Endothelial cell of umbilical vein (primary cell): ENCODE measurements at regions not wholly inside any gene's neighbourhood (a gene's known extent, or its start where the extent isn't known, plus 50 kb on each side); places are given as distances from the start of the nearest gene placed in this dataset.

ENCODE experiments used
- GATA2 ChIP-seq: IDR thresholded peaks from 2 replicates; pipeline ENCODE4 v1.7.0; 2011; ENCODE audit warnings: low read depth, mild to moderate bottlenecking, moderate library complexity, mixed read lengths, low read length; ENCODE audit not compliant: insufficient read length, insufficient read depth
- JUN ChIP-seq: IDR thresholded peaks from 2 replicates; pipeline ENCODE4 v1.6.1; 2011; ENCODE audit warnings: borderline replicate concordance, low read depth; ENCODE audit not compliant: insufficient read length, insufficient read depth
- POLR2A ChIP-seq: IDR thresholded peaks from 2 replicates; pipeline ENCODE4 v1.6.1; 2012; ENCODE audit warnings: low read depth, mild to moderate bottlenecking, control low read depth, low read length
- POLR2AphosphoS5 ChIP-seq: IDR thresholded peaks from 2 replicates; pipeline ENCODE4 v1.6.1; 2012; ENCODE audit warnings: low read depth, mild to moderate bottlenecking, control low read depth, low read length, moderate library complexity; ENCODE audit not compliant: insufficient read depth
- TF ChIP-seq, protein P1 (sequence below), 2 donors: IDR thresholded peaks; 1 replicate in 1 of 2; 2 replicates in 1 of 2; pipeline ENCODE4 v1.5.1; 2011; ENCODE audit warnings: low read length in 2 of 2, mild to moderate bottlenecking in 2 of 2, moderate library complexity in 2 of 2, control low read depth in 1 of 2, inconsistent platforms in 1 of 2, low read depth in 1 of 2; ENCODE audit not compliant: insufficient read depth in 1 of 2; ENCODE audit errors: extremely low read depth in 1 of 2

- TF ChIP-seq, protein P1, sequence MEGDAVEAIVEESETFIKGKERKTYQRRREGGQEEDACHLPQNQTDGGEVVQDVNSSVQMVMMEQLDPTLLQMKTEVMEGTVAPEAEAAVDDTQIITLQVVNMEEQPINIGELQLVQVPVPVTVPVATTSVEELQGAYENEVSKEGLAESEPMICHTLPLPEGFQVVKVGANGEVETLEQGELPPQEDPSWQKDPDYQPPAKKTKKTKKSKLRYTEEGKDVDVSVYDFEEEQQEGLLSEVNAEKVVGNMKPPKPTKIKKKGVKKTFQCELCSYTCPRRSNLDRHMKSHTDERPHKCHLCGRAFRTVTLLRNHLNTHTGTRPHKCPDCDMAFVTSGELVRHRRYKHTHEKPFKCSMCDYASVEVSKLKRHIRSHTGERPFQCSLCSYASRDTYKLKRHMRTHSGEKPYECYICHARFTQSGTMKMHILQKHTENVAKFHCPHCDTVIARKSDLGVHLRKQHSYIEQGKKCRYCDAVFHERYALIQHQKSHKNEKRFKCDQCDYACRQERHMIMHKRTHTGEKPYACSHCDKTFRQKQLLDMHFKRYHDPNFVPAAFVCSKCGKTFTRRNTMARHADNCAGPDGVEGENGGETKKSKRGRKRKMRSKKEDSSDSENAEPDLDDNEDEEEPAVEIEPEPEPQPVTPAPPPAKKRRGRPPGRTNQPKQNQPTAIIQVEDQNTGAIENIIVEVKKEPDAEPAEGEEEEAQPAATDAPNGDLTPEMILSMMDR (IDR thresholded peaks at IDR 0.05; ENCODE audit: extremely low read depth in 1 of 2, insufficient read depth in 1 of 2, low read depth in 1 of 2, low read length in 2 of 2), result no peak
- TF ChIP-seq JUN (no peak), POLR2A (no peak), POLR2AphosphoS5 (no peak), GATA2 (no peak)
These were observed 356.1 kb downstream of the DAD1 start for GRCh38 chr14:22232933-22233332.
